NB4 (cell line): ENCODE measurements at regions not wholly inside any gene's neighbourhood (a gene's known extent, or its start where the extent isn't known, plus 50 kb on each side); places are given as distances from the start of the nearest gene placed in this dataset.

Experiments
- DNase-seq: peaks from one replicate; pipeline ENCODE4 v3.0.0; 2010; ENCODE audit warnings: low read depth
- H3K4me3 ChIP-seq: one replicate; pipeline ENCODE4 v1.5.1; 2011; ENCODE audit warnings: mild to moderate bottlenecking, low read depth, low read length, moderate library complexity
- MYC ChIP-seq: IDR thresholded peaks from 2 replicates; pipeline ENCODE4 v1.6.1; 2011; ENCODE audit warnings: low read depth, low read length
- POLR2A ChIP-seq: IDR thresholded peaks from 2 replicates; pipeline ENCODE4 v1.6.1; 2011; ENCODE audit warnings: mild to moderate bottlenecking; ENCODE audit not compliant: insufficient read length; ENCODE audit errors: extremely low read depth
- TF ChIP-seq, protein P1 (sequence below): IDR thresholded peaks from one replicate; pipeline ENCODE4 v1.5.1; 2012; ENCODE audit warnings: low read depth, low read length
- TF ChIP-seq, protein P2 (sequence below): IDR thresholded peaks from 2 replicates; pipeline ENCODE4 v1.6.1; 2011; ENCODE audit warnings: low read depth, low read length

DNA sequence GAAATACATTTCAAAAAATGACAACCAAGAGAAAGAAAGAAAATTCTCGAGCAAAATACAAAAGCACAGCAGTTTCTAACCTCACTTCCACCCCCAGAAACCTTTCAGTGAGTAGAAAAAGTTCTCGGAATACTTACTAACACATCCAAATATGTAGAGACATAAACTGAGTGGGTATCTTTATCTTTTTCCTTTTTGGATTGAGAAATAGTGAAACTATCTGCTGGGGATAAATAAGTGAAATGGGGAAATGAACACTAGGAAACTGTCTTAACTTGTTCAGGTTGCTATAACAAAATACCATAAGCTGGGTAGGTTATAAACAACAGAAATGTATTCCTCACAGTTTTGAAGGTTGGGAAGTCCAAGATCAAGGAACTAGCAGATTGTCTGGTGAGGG is 72.0 kb downstream of the VCAM1 start:
- DNase-seq, result no peak
- no peak overlapping the region for H3K4me3 ChIP-seq
- TF ChIP-seq, protein P1, sequence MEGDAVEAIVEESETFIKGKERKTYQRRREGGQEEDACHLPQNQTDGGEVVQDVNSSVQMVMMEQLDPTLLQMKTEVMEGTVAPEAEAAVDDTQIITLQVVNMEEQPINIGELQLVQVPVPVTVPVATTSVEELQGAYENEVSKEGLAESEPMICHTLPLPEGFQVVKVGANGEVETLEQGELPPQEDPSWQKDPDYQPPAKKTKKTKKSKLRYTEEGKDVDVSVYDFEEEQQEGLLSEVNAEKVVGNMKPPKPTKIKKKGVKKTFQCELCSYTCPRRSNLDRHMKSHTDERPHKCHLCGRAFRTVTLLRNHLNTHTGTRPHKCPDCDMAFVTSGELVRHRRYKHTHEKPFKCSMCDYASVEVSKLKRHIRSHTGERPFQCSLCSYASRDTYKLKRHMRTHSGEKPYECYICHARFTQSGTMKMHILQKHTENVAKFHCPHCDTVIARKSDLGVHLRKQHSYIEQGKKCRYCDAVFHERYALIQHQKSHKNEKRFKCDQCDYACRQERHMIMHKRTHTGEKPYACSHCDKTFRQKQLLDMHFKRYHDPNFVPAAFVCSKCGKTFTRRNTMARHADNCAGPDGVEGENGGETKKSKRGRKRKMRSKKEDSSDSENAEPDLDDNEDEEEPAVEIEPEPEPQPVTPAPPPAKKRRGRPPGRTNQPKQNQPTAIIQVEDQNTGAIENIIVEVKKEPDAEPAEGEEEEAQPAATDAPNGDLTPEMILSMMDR, result no peak
- no peak for TF ChIP-seq POLR2A

DNA sequence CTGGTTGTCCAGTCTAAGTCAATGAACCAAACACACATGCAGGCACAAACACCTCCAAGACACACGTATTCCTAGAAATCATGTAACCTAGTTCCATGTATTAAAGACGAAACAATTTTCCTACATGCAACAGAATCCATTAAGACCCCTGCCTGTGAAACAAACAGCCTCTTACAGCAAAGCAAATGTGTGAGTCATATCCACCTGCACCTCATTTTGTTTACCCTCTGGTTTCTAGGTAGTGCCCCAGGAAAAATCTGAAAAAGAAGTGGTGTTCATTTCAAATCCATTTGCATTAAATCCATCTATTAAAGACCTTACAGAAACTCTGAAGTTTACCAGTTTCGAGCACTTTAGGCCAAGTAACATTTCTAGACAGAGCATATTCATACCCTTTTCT is 74.1 kb downstream of the VCAM1 start:
- H3K4me3 ChIP-seq, result no peak overlapping the region
- DNase-seq, result no peak
- TF ChIP-seq, protein P2, sequence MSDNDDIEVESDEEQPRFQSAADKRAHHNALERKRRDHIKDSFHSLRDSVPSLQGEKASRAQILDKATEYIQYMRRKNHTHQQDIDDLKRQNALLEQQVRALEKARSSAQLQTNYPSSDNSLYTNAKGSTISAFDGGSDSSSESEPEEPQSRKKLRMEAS, result no peak
- no peak for TF ChIP-seq POLR2A
- TF ChIP-seq, protein P1, result no peak
- no peak for TF ChIP-seq MYC

DNA sequence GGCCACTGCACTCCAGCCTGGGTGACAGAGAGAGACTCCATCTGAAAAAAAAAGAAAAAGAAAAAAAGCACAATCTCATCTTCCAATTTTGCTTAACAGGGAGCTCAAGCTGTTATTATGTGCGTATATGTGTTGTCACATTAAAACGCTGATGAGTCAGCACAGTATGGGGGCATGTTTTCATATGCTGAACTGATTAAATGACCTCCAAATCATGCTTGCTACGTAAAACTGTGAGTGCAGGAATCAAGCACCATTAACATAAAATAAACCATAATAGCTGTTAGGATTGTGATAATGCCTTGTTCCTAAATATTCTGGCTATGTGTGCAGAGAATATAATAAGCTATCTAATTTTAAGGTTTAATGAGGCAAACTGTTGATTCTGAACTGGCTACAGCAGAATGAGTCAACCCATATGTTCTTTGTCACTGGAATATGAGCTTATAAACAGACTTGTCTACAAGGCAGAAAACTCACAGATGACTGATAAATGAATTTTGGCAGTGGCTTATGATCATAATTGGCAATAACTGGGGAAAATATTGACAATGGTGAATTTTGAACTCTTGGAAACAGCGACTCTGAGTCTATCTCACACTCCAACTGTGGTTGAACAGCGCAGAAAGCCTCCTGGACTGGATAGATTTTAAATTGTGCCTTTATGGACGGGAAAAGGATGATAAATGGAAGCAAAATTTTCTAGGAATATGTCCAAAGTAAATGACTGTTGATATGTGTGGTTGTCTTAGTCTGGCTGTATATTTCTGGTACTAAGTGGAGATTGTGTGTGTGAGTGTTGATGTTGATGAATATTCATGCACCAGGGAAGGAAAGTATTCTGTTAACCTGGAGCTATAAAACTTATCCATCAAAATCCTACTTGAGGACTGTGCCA is 75.5 kb downstream of the VCAM1 start:
- DNase-seq, result no peak

DNA sequence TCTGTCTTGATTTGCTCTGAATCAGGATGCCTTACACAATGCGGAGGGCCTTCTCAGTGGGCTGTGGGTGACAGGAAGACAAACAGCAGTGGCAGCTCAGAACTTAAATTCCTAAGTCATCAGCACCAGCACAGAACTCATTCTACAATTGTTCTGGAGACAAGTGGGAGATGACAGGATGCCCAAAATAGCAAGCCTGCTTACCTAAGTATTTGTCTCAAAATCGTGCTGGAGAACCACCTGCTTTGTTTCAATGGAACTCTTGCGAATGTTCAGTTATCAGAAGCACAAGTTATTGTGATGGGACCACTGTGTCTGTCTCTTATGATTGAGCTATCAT is 76.1 kb downstream of the VCAM1 start:
- H3K4me3 ChIP-seq, result no peak overlapping the region
- DNase-seq, result no peak
- TF ChIP-seq, protein P1, result no peak
- TF ChIP-seq, protein P2, result no peak
- TF ChIP-seq POLR2A (no peak), MYC (no peak)

More for the DNA sequence above, 75.5 kb downstream of the VCAM1 start:
- TF ChIP-seq MYC, result no peak
- TF ChIP-seq, protein P2, result no peak
- no peak for TF ChIP-seq POLR2A
- TF ChIP-seq, protein P1, result no peak
- no peak overlapping the region for H3K4me3 ChIP-seq

DNA sequence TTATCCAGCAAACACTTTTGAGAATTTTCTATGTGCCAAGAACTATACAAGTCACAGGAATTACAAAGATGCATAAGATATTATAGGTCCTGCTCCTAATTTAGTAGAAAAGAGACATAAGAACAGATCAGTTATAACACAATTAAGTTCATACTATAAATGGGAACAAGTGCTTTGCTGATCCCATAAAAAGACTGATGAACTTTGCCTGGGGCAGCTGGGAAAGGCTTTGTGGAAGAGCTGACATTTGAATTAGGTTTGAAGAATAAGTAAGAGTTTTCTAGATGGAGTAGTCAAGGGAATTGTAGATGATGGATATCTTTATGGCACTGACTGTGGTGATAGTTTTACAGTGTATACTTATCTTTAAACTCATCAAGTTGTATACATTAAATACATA is 76.5 kb downstream of the VCAM1 start:
- TF ChIP-seq, protein P2, result no peak
- no peak for TF ChIP-seq MYC
- TF ChIP-seq, protein P1, result no peak
- no peak for TF ChIP-seq POLR2A
- H3K4me3 ChIP-seq, result no peak overlapping the region
- no peak for DNase-seq

DNA sequence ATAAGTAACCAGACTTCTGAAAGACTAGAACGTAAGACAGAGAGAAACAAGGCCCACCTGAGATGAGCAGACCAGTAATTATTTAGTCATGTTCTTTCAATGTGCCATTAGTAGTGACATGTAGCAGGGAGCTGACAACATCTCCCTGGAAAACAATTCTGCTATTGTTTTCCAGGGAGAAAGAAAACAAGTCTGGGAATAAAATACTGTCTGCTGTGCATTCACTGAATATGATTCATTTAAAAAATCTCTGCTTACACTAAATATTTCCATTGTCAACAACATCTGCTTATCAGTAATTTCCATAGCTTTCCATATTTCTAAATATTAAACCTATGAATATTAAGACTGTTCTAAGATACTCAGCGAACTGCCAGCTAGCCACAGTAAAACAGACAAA is 80.0 kb downstream of the VCAM1 start:
- no peak for TF ChIP-seq MYC
- TF ChIP-seq, protein P2, result no peak
- no peak for TF ChIP-seq POLR2A
- TF ChIP-seq, protein P1, result no peak
- no peak for DNase-seq
- no peak overlapping the region for H3K4me3 ChIP-seq
